Ovary (tissue), 7 donors: ENCODE measurements at regions not wholly inside any gene's neighbourhood (a gene's known extent, or its start where the extent isn't known, plus 50 kb on each side); places are given as distances from the start of the nearest gene placed in this dataset. TPM values are rescaled to one million over a fixed set of nuclear protein-coding genes. Genes with fewer than 3 reads are reported as not detected.

Source experiments
- DNase-seq, 5 donors: peaks; one replicate each; pipeline ENCODE4 v3.0.0-alpha.2; 2019 to 2020
- H3K27ac ChIP-seq, 2 donors: fragments of 200-600 bp; one replicate each; pipeline versions ENCODE4 v1.5.1 to v1.8.0; 2019 to 2022
- H3K27me3 ChIP-seq: fragments of 200-600 bp; one replicate; pipeline ENCODE4 v1.8.0; 2022
- H3K36me3 ChIP-seq: fragments of 200-600 bp; sonication (generic); one replicate; pipeline ENCODE4 v1.5.1; 2019
- H3K4me1 ChIP-seq: one replicate; pipeline ENCODE4 v1.8.1; 2013; ENCODE audit warnings: mild to moderate bottlenecking, moderate library complexity; ENCODE audit not compliant: insufficient read depth
- H3K4me3 ChIP-seq: fragments of 200-600 bp; sonication (generic); one replicate; pipeline ENCODE4 v1.5.1; 2017
- H3K9me3 ChIP-seq, 2 donors: fragments of 200-600 bp in 1 of 2; sonication (generic) in 1 of 2; one replicate each; pipeline versions ENCODE4 v1.5.1 to v1.8.1; 2013 to 2019; ENCODE audit warnings: mild to moderate bottlenecking in 1 of 2, moderate library complexity in 1 of 2
- EP300 ChIP-seq: sonication (generic); formaldehyde crosslinking; IDR thresholded peaks from one replicate; pipeline ENCODE4 v1.6.1; 2017; ENCODE audit warnings: antibody characterized with exemption
- POLR2A ChIP-seq: fragments of 450-650 bp; IDR thresholded peaks from one replicate; pipeline ENCODE4 v1.6.1; 2017; ENCODE audit warnings: antibody characterized with exemption, mild to moderate bottlenecking, moderate library complexity
- WGBS, 3 donors: extraction: QIAGEN DNeasy Blood & Tissue Kit in 1 of 3; methylation state at CpG; one replicate each; pipeline versions ENCODE4 v1.1.5 to v1.1.7; 2013 to 2017; 5-methylcytosine and 5-hydroxymethylcytosine counted together
- intact Hi-C, 4 donors: fragments of 100-400 bp; cut with DNase I; formaldehyde crosslinking; loops; one replicate each; pipeline versions ENCODE4 v1.11.0 to v1.15.1; 2022 to 2023
- microRNA-seq, 3 donors: library from miRNA; unstranded; fragments of <30 nt; microRNA quantifications; one replicate each; pipeline versions ENCODE4 to v1.2.0, GENCODE V29; 2019 to 2020
- small RNA-seq: library from RNA; depleted of rRNA; stranded (forward); fragments of <200 nt; gene quantifications from one replicate; pipeline ENCODE3, GENCODE V24; 2016
- TF ChIP-seq, protein P1 (sequence below), 3 donors: fragments of 450-650 bp in 2 of 3; fragments of 200-600 bp in 1 of 3; IDR thresholded peaks; one replicate each; pipeline versions ENCODE4 v1.5.1 to v1.8.0; 2016 to 2022; ENCODE audit warnings: antibody characterized with exemption in 3 of 3, mild to moderate bottlenecking in 1 of 3
- donor health status: DM: no; HTN: no; CAD: no; lungs with moderate emphysema.
- donor health status: DM: no; HTN: no; CAD: no.
- donor health status: Bipolar disorder and iron deficiency.
- donor health status: DM: no; HTN: no; CAD: no.
- donor health status: DM: yes; HTN: yes; CAD: no.

GRCh38 chr9:106800701-106801270, 62.2 kb upstream of the ZNF462 start:
- no peaks in the 10 kb centered on the region for H3K36me3 ChIP-seq
- 82 to 86% (median 86%) methylated on average over 6 of the region's 6 CpGs for whole genome bisulfite sequencing, 3 donors
- no peak for DNase-seq
- intact Hi-C loops = no loop called here
- no peaks in the 10 kb centered on the region for H3K9me3 ChIP-seq
- no peak overlapping the region for H3K4me3 ChIP-seq
- TF ChIP-seq EP300 (no peak), POLR2A (no peak)
- TF ChIP-seq, protein P1, sequence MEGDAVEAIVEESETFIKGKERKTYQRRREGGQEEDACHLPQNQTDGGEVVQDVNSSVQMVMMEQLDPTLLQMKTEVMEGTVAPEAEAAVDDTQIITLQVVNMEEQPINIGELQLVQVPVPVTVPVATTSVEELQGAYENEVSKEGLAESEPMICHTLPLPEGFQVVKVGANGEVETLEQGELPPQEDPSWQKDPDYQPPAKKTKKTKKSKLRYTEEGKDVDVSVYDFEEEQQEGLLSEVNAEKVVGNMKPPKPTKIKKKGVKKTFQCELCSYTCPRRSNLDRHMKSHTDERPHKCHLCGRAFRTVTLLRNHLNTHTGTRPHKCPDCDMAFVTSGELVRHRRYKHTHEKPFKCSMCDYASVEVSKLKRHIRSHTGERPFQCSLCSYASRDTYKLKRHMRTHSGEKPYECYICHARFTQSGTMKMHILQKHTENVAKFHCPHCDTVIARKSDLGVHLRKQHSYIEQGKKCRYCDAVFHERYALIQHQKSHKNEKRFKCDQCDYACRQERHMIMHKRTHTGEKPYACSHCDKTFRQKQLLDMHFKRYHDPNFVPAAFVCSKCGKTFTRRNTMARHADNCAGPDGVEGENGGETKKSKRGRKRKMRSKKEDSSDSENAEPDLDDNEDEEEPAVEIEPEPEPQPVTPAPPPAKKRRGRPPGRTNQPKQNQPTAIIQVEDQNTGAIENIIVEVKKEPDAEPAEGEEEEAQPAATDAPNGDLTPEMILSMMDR (IDR thresholded peaks at IDR 0.05) = no peak
- no peak overlapping the region for H3K27ac ChIP-seq
- H3K27me3 ChIP-seq = no peaks in the 10 kb centered on the region
- no peaks in the 10 kb centered on the region for H3K4me1 ChIP-seq

DNA sequence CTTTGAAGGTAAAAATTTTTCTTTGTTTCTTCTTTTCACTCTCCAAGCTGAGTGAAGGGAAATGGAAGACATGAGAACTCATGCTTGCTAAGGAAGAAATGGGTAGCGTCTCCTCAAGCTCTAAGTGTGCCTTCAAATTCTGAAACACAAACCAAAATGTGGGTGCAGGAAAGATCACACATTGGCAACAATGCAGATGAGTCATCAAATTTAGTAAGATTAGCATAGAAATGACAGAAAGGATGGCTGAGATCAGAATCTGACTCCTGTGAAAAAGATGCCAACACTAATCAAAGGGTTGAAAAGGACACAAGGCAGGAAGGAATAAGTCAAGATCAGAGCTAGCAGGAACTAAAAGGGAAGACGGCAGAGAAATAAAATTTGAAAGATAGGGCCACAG, 61.1 kb upstream of the ZNF462 start:
- Histone ChIP-seq H3K9me3 (no peaks in the 10 kb centered on the region), H3K27me3 (no peaks in the 10 kb centered on the region), H3K36me3 (no peaks in the 10 kb centered on the region), H3K27ac (no peak overlapping the region), H3K4me3 (no peak overlapping the region), H3K4me1 (no peaks in the 10 kb centered on the region)
- intact Hi-C loops = no loop called here
- DNase-seq = no peak
- TF ChIP-seq POLR2A (no peak), EP300 (no peak)
- TF ChIP-seq, protein P1 (IDR thresholded peaks at IDR 0.05) = no peak
- WGBS, 3 donors = 80 to 93% (median 93%) methylated on average over 2 of the region's 2 CpGs

Small RNAs in the stretch of these regions (microRNA-seq; reads per million reads assigned to microRNA genes)
- 0 reads per million in 3 donors for gene MIR8081

Small RNAs in the stretch of these regions (small RNA-seq; reads per million reads assigned to genes)
- not detected for gene MIR8081
